ENCODE measurements at regions not wholly inside any gene's neighbourhood (a gene's known extent, or its start where the extent isn't known, plus 50 kb on each side); places are given as distances from the start of the nearest gene placed in this dataset.
"Not testable (repeated sequence)": the region's sequence is repeated elsewhere in the genome, so short reads cannot be mapped to it uniquely, and the experiment has no call there.

- H3K36me3 ChIP-seq (ENCODE audit: control insufficient read depth, insufficient read depth, low read length), result no peaks in the 10 kb centered on the region
- no peaks in the 10 kb centered on the region for H3K9me3 ChIP-seq (ENCODE audit: control insufficient read depth, low read length)
- no peak overlapping the region for H3K27ac ChIP-seq (ENCODE audit: low read depth, low read length, severe bottlenecking)
- no peak overlapping the region for H3K4me3 ChIP-seq (ENCODE audit: extremely low read depth, insufficient read depth, low read length, poor library complexity, severe bottlenecking)
- WGBS, 2 experiments (ENCODE audit: insufficient coverage in 2 of 2), result 92 to 95% methylated on average over 6 to 9 of the region's 9 CpGs
- no peaks in the 10 kb centered on the region for H3K4me1 ChIP-seq (ENCODE audit: control insufficient read depth, insufficient read depth, low read length, poor library complexity, severe bottlenecking)
These were observed 142.6 kb upstream of the CPHXL start for GRCh38 chr16:75868636-75869632.

- 100% methylated on average over 1 of the region's 3 CpGs; no CpG with 5 or more reads in 1 of the 2 experiments for WGBS, 2 experiments (ENCODE audit: insufficient coverage in 2 of 2)
- not testable (repeated sequence) for H3K4me3 ChIP-seq (ENCODE audit: extremely low read depth, insufficient read depth, low read length, poor library complexity, severe bottlenecking); H3K27ac ChIP-seq (ENCODE audit: low read depth, low read length, severe bottlenecking); H3K9me3 ChIP-seq (ENCODE audit: control insufficient read depth, low read length); H3K36me3 ChIP-seq (ENCODE audit: control insufficient read depth, insufficient read depth, low read length); H3K4me1 ChIP-seq (ENCODE audit: control insufficient read depth, insufficient read depth, low read length, poor library complexity, severe bottlenecking)
These were observed 155.0 kb upstream of the CPHXL start for GRCh38 chr16:75881280-75881679.

GRCh38 chr16:75899163-75899562, 172.9 kb upstream of the CPHXL start:
- H3K4me3 ChIP-seq (ENCODE audit: extremely low read depth, insufficient read depth, low read length, poor library complexity, severe bottlenecking), result no peak overlapping the region
- no peaks in the 10 kb centered on the region for H3K4me1 ChIP-seq (ENCODE audit: control insufficient read depth, insufficient read depth, low read length, poor library complexity, severe bottlenecking)
- no peak overlapping the region for H3K27ac ChIP-seq (ENCODE audit: low read depth, low read length, severe bottlenecking)
- no peaks in the 10 kb centered on the region for H3K36me3 ChIP-seq (ENCODE audit: control insufficient read depth, insufficient read depth, low read length)
- 81 to 100% methylated on average over 1 to 2 of the region's 3 CpGs for WGBS, 2 experiments (ENCODE audit: insufficient coverage in 2 of 2)
- no peaks in the 10 kb centered on the region for H3K9me3 ChIP-seq (ENCODE audit: control insufficient read depth, low read length)

- Histone ChIP-seq H3K4me1 (ENCODE audit: control insufficient read depth, insufficient read depth, low read length, poor library complexity, severe bottlenecking) (peaks cover 7% of the 10 kb centered on the region), H3K4me3 (ENCODE audit: extremely low read depth, insufficient read depth, low read length, poor library complexity, severe bottlenecking) (no peak overlapping the region), H3K36me3 (ENCODE audit: control insufficient read depth, insufficient read depth, low read length) (no peaks in the 10 kb centered on the region), H3K27ac (ENCODE audit: low read depth, low read length, severe bottlenecking) (peak overlapping the region; percentile 37), H3K9me3 (ENCODE audit: control insufficient read depth, low read length) (no peaks in the 10 kb centered on the region)
- WGBS, 2 experiments (ENCODE audit: insufficient coverage in 2 of 2), result 88 to 90% methylated on average over 3 to 4 of the region's 10 CpGs
These were observed 182.2 kb upstream of the CPHXL start for GRCh38 chr16:75908331-75909117.

- H3K36me3 ChIP-seq (ENCODE audit: control insufficient read depth, insufficient read depth, low read length), result no peaks in the 10 kb centered on the region
- H3K27ac ChIP-seq (ENCODE audit: low read depth, low read length, severe bottlenecking), result no peak overlapping the region
- no peak overlapping the region for H3K4me3 ChIP-seq (ENCODE audit: extremely low read depth, insufficient read depth, low read length, poor library complexity, severe bottlenecking)
- peaks cover 7% of the 10 kb centered on the region for H3K4me1 ChIP-seq (ENCODE audit: control insufficient read depth, insufficient read depth, low read length, poor library complexity, severe bottlenecking)
- WGBS, 2 experiments (ENCODE audit: insufficient coverage in 2 of 2), result 89% methylated on average over 1 of the region's 2 CpGs; no CpG with 5 or more reads in 1 of the 2 experiments
- H3K9me3 ChIP-seq (ENCODE audit: control insufficient read depth, low read length), result no peaks in the 10 kb centered on the region
These were observed 183.5 kb upstream of the CPHXL start for GRCh38 chr16:75909746-75910145.

- H3K4me1 ChIP-seq (ENCODE audit: control insufficient read depth, insufficient read depth, low read length, poor library complexity, severe bottlenecking), result peaks cover 7% of the 10 kb centered on the region
- whole genome bisulfite sequencing, 2 experiments (ENCODE audit: insufficient coverage in 2 of 2), result 83% methylated on average over 2 of the region's 3 CpGs; no CpG with 5 or more reads in 1 of the 2 experiments
- no peaks in the 10 kb centered on the region for H3K9me3 ChIP-seq (ENCODE audit: control insufficient read depth, low read length)
- H3K27ac ChIP-seq (ENCODE audit: low read depth, low read length, severe bottlenecking), result no peak overlapping the region
- no peaks in the 10 kb centered on the region for H3K36me3 ChIP-seq (ENCODE audit: control insufficient read depth, insufficient read depth, low read length)
- no peak overlapping the region for H3K4me3 ChIP-seq (ENCODE audit: extremely low read depth, insufficient read depth, low read length, poor library complexity, severe bottlenecking)
These were observed 185.6 kb upstream of the CPHXL start for GRCh38 chr16:75911896-75912295.

GRCh38 chr16:75913958-75914357, 187.7 kb upstream of the CPHXL start:
- H3K9me3 ChIP-seq (ENCODE audit: control insufficient read depth, low read length), result no peaks in the 10 kb centered on the region
- H3K4me3 ChIP-seq (ENCODE audit: extremely low read depth, insufficient read depth, low read length, poor library complexity, severe bottlenecking), result no peak overlapping the region
- WGBS, 2 experiments (ENCODE audit: insufficient coverage in 2 of 2), result no CpG with 5 or more reads among the region's 1 CpG
- no peak overlapping the region for H3K27ac ChIP-seq (ENCODE audit: low read depth, low read length, severe bottlenecking)
- no peaks in the 10 kb centered on the region for H3K36me3 ChIP-seq (ENCODE audit: control insufficient read depth, insufficient read depth, low read length)
- H3K4me1 ChIP-seq (ENCODE audit: control insufficient read depth, insufficient read depth, low read length, poor library complexity, severe bottlenecking), result peaks cover 4% of the 10 kb centered on the region

- Histone ChIP-seq H3K4me1 (ENCODE audit: control insufficient read depth, insufficient read depth, low read length, poor library complexity, severe bottlenecking) (no peaks in the 10 kb centered on the region), H3K4me3 (ENCODE audit: extremely low read depth, insufficient read depth, low read length, poor library complexity, severe bottlenecking) (no peak overlapping the region), H3K9me3 (ENCODE audit: control insufficient read depth, low read length) (no peaks in the 10 kb centered on the region), H3K27ac (ENCODE audit: low read depth, low read length, severe bottlenecking) (no peak overlapping the region), H3K36me3 (ENCODE audit: control insufficient read depth, insufficient read depth, low read length) (no peaks in the 10 kb centered on the region)
- 100% methylated on average over 2 of the region's 6 CpGs; no CpG with 5 or more reads in 1 of the 2 experiments for WGBS, 2 experiments (ENCODE audit: insufficient coverage in 2 of 2)
These were observed 190.2 kb upstream of the CPHXL start for GRCh38 chr16:75916451-75916850.

- no peak overlapping the region for H3K4me3 ChIP-seq (ENCODE audit: extremely low read depth, insufficient read depth, low read length, poor library complexity, severe bottlenecking)
- no peaks in the 10 kb centered on the region for H3K36me3 ChIP-seq (ENCODE audit: control insufficient read depth, insufficient read depth, low read length)
- H3K9me3 ChIP-seq (ENCODE audit: control insufficient read depth, low read length), result no peaks in the 10 kb centered on the region
- WGBS, 2 experiments (ENCODE audit: insufficient coverage in 2 of 2), result no CpG with 5 or more reads among the region's 1 CpG
- no peak overlapping the region for H3K27ac ChIP-seq (ENCODE audit: low read depth, low read length, severe bottlenecking)
- H3K4me1 ChIP-seq (ENCODE audit: control insufficient read depth, insufficient read depth, low read length, poor library complexity, severe bottlenecking), result no peaks in the 10 kb centered on the region
These were observed 191.8 kb upstream of the CPHXL start for GRCh38 chr16:75918109-75918508.

- H3K36me3 ChIP-seq (ENCODE audit: control insufficient read depth, insufficient read depth, low read length), result no peaks in the 10 kb centered on the region
- no peak overlapping the region for H3K27ac ChIP-seq (ENCODE audit: low read depth, low read length, severe bottlenecking)
- 82 to 94% methylated on average over 4 to 5 of the region's 5 CpGs for WGBS, 2 experiments (ENCODE audit: insufficient coverage in 2 of 2)
- no peaks in the 10 kb centered on the region for H3K4me1 ChIP-seq (ENCODE audit: control insufficient read depth, insufficient read depth, low read length, poor library complexity, severe bottlenecking)
- no peaks in the 10 kb centered on the region for H3K9me3 ChIP-seq (ENCODE audit: control insufficient read depth, low read length)
- H3K4me3 ChIP-seq (ENCODE audit: extremely low read depth, insufficient read depth, low read length, poor library complexity, severe bottlenecking), result no peak overlapping the region
These were observed 193.4 kb upstream of the CPHXL start for GRCh38 chr16:75919664-75920063.
